H9 (cell line): ENCODE measurements at regions not wholly inside any gene's neighbourhood (a gene's known extent, or its start where the extent isn't known, plus 50 kb on each side); places are given as distances from the start of the nearest gene placed in this dataset.

Experiments used
- DNase-seq: peaks from one replicate; pipeline ENCODE4 v3.0.0-alpha.2; 2017
- H2AFZ ChIP-seq: one replicate; pipeline ENCODE4 v1.6.1; 2013; ENCODE audit warnings: mild to moderate bottlenecking, low read length, control low read depth, moderate library complexity
- H2AK5ac ChIP-seq: 2 replicates; pipeline ENCODE4 v1.6.1; 2013; ENCODE audit warnings: low read length, control low read depth, mixed read lengths; ENCODE audit not compliant: insufficient read length
- H2BK120ac ChIP-seq: one replicate; pipeline ENCODE4 v1.6.1; 2013; ENCODE audit warnings: low read depth, mild to moderate bottlenecking, low read length, control low read depth, inconsistent platforms; ENCODE audit not compliant: poor library complexity, severe bottlenecking
- H2BK12ac ChIP-seq: 2 replicates; pipeline ENCODE4 v1.6.1; 2013; ENCODE audit warnings: low read length, control low read depth, mixed read lengths, low read depth; ENCODE audit not compliant: insufficient read length
- H2BK15ac ChIP-seq: 2 replicates; pipeline ENCODE4 v1.6.1; 2013; ENCODE audit warnings: low read depth, low read length, control low read depth
- H2BK20ac ChIP-seq: one replicate; pipeline ENCODE4 v1.6.1; 2013; ENCODE audit warnings: low read depth, mild to moderate bottlenecking, low read length, control low read depth, inconsistent platforms; ENCODE audit not compliant: poor library complexity, severe bottlenecking
- H2BK5ac ChIP-seq: 2 replicates; pipeline ENCODE4 v1.6.1; 2013; ENCODE audit warnings: low read length, control low read depth, mixed read lengths; ENCODE audit not compliant: insufficient read length
- H3K14ac ChIP-seq: 2 replicates; pipeline ENCODE4 v1.6.1; 2013; ENCODE audit warnings: low read length, control low read depth; ENCODE audit not compliant: insufficient read depth
- H3K18ac ChIP-seq: 2 replicates; pipeline ENCODE4 v1.6.1; 2013; ENCODE audit warnings: low read depth, mild to moderate bottlenecking, mixed read lengths, low read length, control low read depth; ENCODE audit not compliant: insufficient read length
- H3K23ac ChIP-seq: 2 replicates; pipeline ENCODE4 v1.6.1; 2013; ENCODE audit warnings: low read length, control low read depth, mixed read lengths, low read depth; ENCODE audit not compliant: insufficient read length
- H3K23me2 ChIP-seq: 2 replicates; pipeline ENCODE4 v1.6.1; 2013; ENCODE audit warnings: low read depth, mild to moderate bottlenecking, mixed read lengths, low read length, control low read depth; ENCODE audit not compliant: insufficient read length, poor library complexity, severe bottlenecking
- H3K27ac ChIP-seq: 2 replicates; pipeline ENCODE4 v1.5.1; 2013; ENCODE audit warnings: low read length, control low read depth, mixed read lengths, low read depth; ENCODE audit not compliant: insufficient read length
- H3K27me3 ChIP-seq: 2 replicates; pipeline ENCODE4 v1.6.1; 2013; ENCODE audit warnings: low read length, control low read depth, inconsistent platforms; ENCODE audit not compliant: insufficient read depth
- H3K4ac ChIP-seq: 2 replicates; pipeline ENCODE4 v1.6.1; 2013; ENCODE audit warnings: low read depth, mild to moderate bottlenecking, control low read depth, inconsistent platforms, low read length, moderate library complexity
- H3K4me1 ChIP-seq: 2 replicates; pipeline ENCODE4 v1.6.1; 2013; ENCODE audit warnings: low read length, control low read depth, inconsistent platforms; ENCODE audit not compliant: insufficient read depth
- H3K4me2 ChIP-seq: 2 replicates; pipeline ENCODE4 v1.6.1; 2013; ENCODE audit warnings: low read length, control low read depth, mixed read lengths; ENCODE audit not compliant: insufficient read length, insufficient read depth
- H3K56ac ChIP-seq: 2 replicates; pipeline ENCODE4 v1.6.1; 2013; ENCODE audit warnings: low read depth, mild to moderate bottlenecking, mixed read lengths, low read length, control low read depth; ENCODE audit not compliant: insufficient read length
- H3K79me1 ChIP-seq: 2 replicates; pipeline ENCODE4 v1.6.1; 2013; ENCODE audit warnings: low read depth, mild to moderate bottlenecking, moderate library complexity, low read length, control low read depth, inconsistent platforms; ENCODE audit not compliant: insufficient read depth, poor library complexity, severe bottlenecking
- H3K79me2 ChIP-seq: 2 replicates; pipeline ENCODE4 v1.6.1; 2013; ENCODE audit warnings: low read length, control low read depth, inconsistent platforms; ENCODE audit not compliant: insufficient read depth
- H3K9ac ChIP-seq: 2 replicates; pipeline ENCODE4 v1.6.1; 2013; ENCODE audit warnings: low read length, control low read depth, mixed read lengths; ENCODE audit not compliant: insufficient read length; ENCODE audit errors: extremely low read depth
- H3K9me3 ChIP-seq: one replicate; pipeline ENCODE4 v1.6.1; 2013; ENCODE audit warnings: low read depth, low read length, inconsistent platforms; ENCODE audit not compliant: control insufficient read depth
- H3T11ph ChIP-seq: one replicate; pipeline ENCODE4 v1.6.1; 2013; ENCODE audit warnings: mild to moderate bottlenecking, low read length, control low read depth, inconsistent platforms
- H4K20me1 ChIP-seq: one replicate; pipeline ENCODE4 v1.6.1; 2013; ENCODE audit not compliant: control insufficient read depth, insufficient read length, insufficient read depth
- H4K5ac ChIP-seq: 2 replicates; pipeline ENCODE4 v1.6.1; 2013; ENCODE audit warnings: low read depth, mild to moderate bottlenecking, mixed read lengths, low read length, control low read depth; ENCODE audit not compliant: insufficient read length
- H4K8ac ChIP-seq: replicated peaks from 2 replicates; pipeline ENCODE4 v1.6.1; 2013; ENCODE audit warnings: low read length, control low read depth, mixed read lengths, low read depth; ENCODE audit not compliant: insufficient read length
- H4K91ac ChIP-seq: 2 replicates; pipeline ENCODE4 v1.6.1; 2013; ENCODE audit warnings: low read depth, mild to moderate bottlenecking, moderate library complexity, mixed read lengths, low read length, control low read depth; ENCODE audit not compliant: insufficient read length
- H3K27ac Mint-ChIP-seq, 3 experiments: 2 replicates in 2 of 3; 3 replicates in 1 of 3; pipeline ENCODE4 v1.8.0; 2020 to 2021; ENCODE audit warnings: mixed read lengths in 3 of 3, mild to moderate bottlenecking in 1 of 3, moderate library complexity in 1 of 3
- H3K27me3 Mint-ChIP-seq: 2 replicates; pipeline ENCODE4 v1.8.0; 2021; ENCODE audit warnings: low read depth, mild to moderate bottlenecking, moderate library complexity, mixed read lengths
- H3K36me3 Mint-ChIP-seq, 3 experiments: 2 replicates in 2 of 3; 3 replicates in 1 of 3; pipeline ENCODE4 v1.8.0; 2020 to 2021; ENCODE audit warnings: low read depth in 3 of 3, mixed read lengths in 3 of 3; ENCODE audit not compliant: insufficient read depth in 1 of 3
- H3K4me1 Mint-ChIP-seq, 2 experiments: 2 replicates each; pipeline ENCODE4 v1.8.0; 2020; ENCODE audit warnings: mixed read lengths in 2 of 2
- H3K4me3 Mint-ChIP-seq, 2 experiments: 2 replicates in 1 of 2; 3 replicates in 1 of 2; pipeline ENCODE4 v1.8.0; 2020 to 2021; ENCODE audit warnings: mild to moderate bottlenecking in 2 of 2, mixed read lengths in 2 of 2, moderate library complexity in 1 of 2
- H3K9me3 Mint-ChIP-seq, 2 experiments: 2 replicates in 1 of 2; 3 replicates in 1 of 2; pipeline ENCODE4 v1.8.0; 2020; ENCODE audit warnings: mild to moderate bottlenecking in 2 of 2, mixed read lengths in 2 of 2, moderate library complexity in 1 of 2
- WGBS: extraction: QIAGEN DNeasy Blood & Tissue Kit; methylation state at CpG from one replicate; pipeline ENCODE4 v1.1.7; 2013; ENCODE audit warnings: missing lambda C conversion rate, low lambda C conversion rate, mixed read lengths; ENCODE audit not compliant: insufficient read length; ENCODE audit errors: extremely low coverage; 5-methylcytosine and 5-hydroxymethylcytosine counted together
- TF ChIP-seq, protein P1 (sequence below): fragments of 200-600 bp; sonication (generic); conservative IDR thresholded peaks from 3 replicates; pipeline ENCODE4 v1.8.0; 2021; ENCODE audit warnings: antibody characterized with exemption, mild to moderate bottlenecking

DNA sequence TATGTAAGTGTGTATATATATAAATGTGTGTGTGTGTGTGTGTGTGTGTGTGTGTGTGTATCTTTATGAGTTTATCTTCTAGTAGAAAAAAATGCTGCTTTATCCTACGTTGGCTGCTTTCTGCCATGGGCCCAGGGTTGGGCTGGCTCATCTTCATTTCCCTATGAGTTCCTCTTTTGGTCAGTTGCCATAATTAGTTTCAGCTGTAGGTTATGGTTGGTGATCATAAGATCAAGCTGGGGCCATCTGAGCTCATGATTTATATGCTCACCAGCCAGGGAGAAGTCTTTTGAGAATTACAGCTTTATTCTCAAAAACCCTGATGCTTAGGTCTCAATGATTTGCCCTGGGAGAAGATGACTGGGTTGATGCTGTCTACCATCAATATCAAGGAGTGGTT, 775.8 kb upstream of the ARPP21 start:
- Mint-ChIP-seq H3K4me3 (no peak overlapping the region), H3K36me3 (no peaks in the 10 kb centered on the region), H3K27ac (no peak overlapping the region), H3K4me1 (peaks cover 26 to 32% of the 10 kb centered on the region in 2 experiments), H3K27me3 (no peaks in the 10 kb centered on the region), H3K9me3 (no peaks in the 10 kb centered on the region)
- no peak overlapping the region for H4K5ac ChIP-seq
- no peak overlapping the region for H2BK12ac ChIP-seq
- no peak overlapping the region for H2BK120ac ChIP-seq
- H3K9me3 ChIP-seq: no peaks in the 10 kb centered on the region
- H3K4ac ChIP-seq: no peak overlapping the region
- H3K9ac ChIP-seq: no peak overlapping the region
- TF ChIP-seq, protein P1, sequence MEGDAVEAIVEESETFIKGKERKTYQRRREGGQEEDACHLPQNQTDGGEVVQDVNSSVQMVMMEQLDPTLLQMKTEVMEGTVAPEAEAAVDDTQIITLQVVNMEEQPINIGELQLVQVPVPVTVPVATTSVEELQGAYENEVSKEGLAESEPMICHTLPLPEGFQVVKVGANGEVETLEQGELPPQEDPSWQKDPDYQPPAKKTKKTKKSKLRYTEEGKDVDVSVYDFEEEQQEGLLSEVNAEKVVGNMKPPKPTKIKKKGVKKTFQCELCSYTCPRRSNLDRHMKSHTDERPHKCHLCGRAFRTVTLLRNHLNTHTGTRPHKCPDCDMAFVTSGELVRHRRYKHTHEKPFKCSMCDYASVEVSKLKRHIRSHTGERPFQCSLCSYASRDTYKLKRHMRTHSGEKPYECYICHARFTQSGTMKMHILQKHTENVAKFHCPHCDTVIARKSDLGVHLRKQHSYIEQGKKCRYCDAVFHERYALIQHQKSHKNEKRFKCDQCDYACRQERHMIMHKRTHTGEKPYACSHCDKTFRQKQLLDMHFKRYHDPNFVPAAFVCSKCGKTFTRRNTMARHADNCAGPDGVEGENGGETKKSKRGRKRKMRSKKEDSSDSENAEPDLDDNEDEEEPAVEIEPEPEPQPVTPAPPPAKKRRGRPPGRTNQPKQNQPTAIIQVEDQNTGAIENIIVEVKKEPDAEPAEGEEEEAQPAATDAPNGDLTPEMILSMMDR: no peak
- H2BK15ac ChIP-seq: no peak overlapping the region
- H2AK5ac ChIP-seq: no peak overlapping the region
- no peaks in the 10 kb centered on the region for H3K27me3 ChIP-seq
- WGBS: no CpG with 5 or more reads among the region's 1 CpG
- no peak overlapping the region for H3T11ph ChIP-seq
- no peak overlapping the region for H3K18ac ChIP-seq
- no peaks in the 10 kb centered on the region for H3K79me1 ChIP-seq
- no peak overlapping the region for H2AFZ ChIP-seq
- no peak overlapping the region for H4K91ac ChIP-seq
- H3K4me1 ChIP-seq: peaks cover 4% of the 10 kb centered on the region; the same call in 1 of the 2 replicates
- no peak overlapping the region for H3K27ac ChIP-seq
- H3K4me2 ChIP-seq: no peak overlapping the region
- H3K79me2 ChIP-seq: no peaks in the 10 kb centered on the region
- H2BK20ac ChIP-seq: no peak overlapping the region
- H3K23me2 ChIP-seq: no peaks in the 10 kb centered on the region
- H4K8ac ChIP-seq: no peak overlapping the region
- H4K20me1 ChIP-seq: no peaks in the 10 kb centered on the region
- H3K56ac ChIP-seq: no peak overlapping the region
- DNase-seq: no peak
- no peak overlapping the region for H2BK5ac ChIP-seq
- H3K23ac ChIP-seq: no peak overlapping the region
- no peak overlapping the region for H3K14ac ChIP-seq
